ENCODE measurements at regions not wholly inside any gene's neighbourhood (a gene's known extent, or its start where the extent isn't known, plus 50 kb on each side); places are given as distances from the start of the nearest gene placed in this dataset.
"Not testable (repeated sequence)": the region's sequence is repeated elsewhere in the genome, so short reads cannot be mapped to it uniquely, and the experiment has no call there.

DNA sequence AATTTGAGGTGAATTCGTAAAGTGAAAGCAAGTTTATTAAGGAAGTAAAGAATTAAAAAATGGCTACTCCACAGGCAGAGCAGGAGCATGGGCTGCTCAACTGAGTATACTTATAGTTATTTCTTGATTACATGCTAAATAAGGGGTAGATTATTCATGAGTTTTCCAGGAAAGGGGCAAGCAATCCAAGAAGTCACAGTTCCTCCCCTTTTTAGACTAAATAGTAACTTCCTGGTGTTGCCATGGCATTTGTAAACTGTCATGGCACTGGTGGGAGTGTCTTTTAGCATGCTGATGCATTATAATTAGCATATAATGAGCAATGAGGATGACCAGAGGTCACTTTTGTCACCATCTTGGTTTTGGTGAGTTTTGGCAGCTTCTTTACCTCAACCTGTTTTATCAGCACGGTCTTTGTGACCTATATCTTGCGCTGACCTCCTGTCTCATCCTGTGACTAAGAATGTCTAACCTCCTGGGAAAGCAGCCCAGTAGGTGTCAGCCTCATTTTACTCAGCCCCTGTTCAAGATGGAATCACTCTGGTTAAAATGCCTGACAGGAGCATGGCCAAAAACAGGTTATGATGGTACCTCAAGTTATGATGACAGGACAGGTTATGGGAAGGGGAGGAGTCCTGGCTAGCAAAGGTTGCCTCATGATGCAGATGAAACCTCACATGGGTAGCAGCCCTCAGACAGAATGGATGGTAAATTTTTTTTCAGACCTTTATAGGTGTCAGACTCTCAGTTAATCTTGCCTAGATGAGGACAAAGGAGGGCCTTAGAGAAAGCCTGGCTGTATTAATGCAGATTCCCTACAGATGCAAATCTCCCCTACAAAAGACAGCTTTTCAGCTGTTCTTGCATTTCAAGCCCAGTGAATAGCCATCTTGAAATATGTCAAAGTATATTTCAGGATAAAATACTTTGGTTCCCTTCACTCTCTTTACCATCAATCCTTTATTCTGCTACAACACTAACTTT, 49.7 kb downstream of the SIPA1L2 start:
- no peak for DNase-seq

- no peak for DNase-seq
These were observed 50.5 kb downstream of the SIPA1L2 start for GRCh38 chr1:232579466-232579865.

DNA sequence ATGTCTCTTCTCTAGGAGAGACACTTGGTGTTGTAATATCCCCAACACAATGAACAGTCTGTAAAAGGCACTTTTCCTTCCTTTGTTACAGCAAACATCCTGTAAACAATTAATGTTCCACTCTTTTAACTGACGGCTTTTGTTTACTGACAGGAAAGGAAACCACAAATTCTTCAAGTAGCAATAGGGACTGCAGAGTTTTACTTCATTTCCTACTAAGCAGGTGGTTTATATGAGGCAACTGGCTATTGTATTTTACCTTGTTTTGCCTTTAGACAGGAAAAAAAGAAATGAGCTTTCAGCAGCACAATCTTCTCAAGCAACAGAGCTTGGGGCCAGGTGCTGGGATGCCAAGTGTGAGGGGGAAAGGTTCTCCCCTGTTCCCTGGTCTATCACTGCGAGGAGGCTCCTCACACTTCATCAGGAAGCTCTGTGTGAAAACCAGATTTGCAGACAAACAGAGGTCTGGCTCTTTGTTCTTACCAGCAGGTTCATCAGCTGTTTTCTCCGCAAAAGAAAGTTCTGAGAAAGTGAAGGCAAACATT, 51.2 kb downstream of the SIPA1L2 start:
- DNase-seq = no peak

DNA sequence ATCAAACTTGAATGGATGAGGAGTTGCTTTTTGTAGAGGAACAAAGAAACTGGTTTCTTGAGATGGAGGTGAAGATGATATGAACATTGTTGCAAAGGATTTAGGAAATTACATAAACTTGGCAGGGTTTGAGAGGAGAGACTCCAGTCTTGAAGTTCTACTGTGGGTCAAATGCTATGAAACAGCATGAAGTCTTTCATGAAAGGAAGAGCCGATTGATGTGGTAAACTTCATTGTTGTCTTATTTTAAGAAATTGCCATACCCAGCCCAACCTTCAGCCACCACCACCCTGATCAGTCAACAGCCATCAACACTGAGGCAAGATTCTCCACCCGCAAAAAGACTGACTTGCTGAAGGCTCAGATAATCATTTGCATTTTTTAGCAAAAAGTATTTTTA, 52.2 kb downstream of the SIPA1L2 start:
- DNase-seq = no peak

GRCh38 chr1:232576537-232576936, 53.4 kb downstream of the SIPA1L2 start:
- no peak for DNase-seq

DNA sequence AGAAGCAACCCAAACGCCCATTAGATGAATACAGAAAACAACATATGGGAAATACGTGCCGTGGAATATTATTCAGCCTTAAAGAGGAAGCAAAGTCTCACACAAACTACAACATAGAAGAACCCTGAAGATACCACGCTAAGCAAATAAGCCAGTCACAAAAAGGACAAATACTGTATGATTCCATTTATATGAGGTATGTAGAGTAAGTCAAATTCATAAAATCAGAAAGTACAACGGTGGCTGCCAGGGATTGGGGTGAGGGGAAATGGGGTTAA, 54.2 kb downstream of the SIPA1L2 start:
- no peak for DNase-seq

GRCh38 chr1:232574889-232575762, 54.8 kb downstream of the SIPA1L2 start:
- DNase-seq = peak; percentile 37

- DNase-seq = no peak
These were observed 55.9 kb downstream of the SIPA1L2 start for GRCh38 chr1:232574077-232574476.

DNA sequence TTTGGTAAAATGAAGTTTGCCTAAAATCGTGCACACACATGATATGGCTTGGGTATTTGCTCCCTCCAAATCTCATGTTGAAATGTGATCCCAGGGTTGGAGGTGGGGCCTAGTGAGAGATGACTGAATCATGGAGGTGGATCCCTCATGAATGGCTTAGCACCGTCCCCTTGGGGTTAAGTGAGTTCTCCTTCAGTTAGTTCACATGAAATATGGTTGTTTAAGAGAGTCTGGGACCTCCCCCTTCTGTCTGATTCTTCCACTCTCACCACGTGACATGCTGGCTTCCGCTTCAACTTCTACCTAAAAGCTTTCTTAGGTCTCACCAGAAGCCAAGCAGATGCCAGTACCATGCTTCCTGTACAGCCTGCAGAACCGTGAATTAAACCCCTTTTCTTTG, 58.4 kb downstream of the SIPA1L2 start:
- DNase-seq = peak; percentile 84

DNA sequence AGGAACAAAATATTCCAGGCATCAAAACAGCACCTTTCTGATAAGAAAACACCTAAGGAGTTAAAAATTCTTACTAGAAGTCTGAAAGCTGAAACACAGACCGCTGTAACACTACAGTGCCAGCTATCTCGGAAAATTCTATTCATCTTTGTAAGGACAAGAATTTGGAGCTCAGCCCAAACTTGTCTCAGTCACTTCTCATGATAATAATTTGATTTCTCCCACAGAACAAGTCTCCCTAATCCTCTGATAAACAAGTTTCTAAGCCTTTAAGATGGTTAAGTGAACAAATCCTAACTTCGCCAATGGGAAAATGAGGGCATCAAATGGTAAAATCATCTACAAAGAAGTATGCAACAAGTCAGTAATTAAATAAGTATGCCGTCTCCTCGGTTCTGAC, 59.9 kb downstream of the SIPA1L2 start:
- no peak for DNase-seq

- not testable (repeated sequence) for DNase-seq
These were observed 60.4 kb downstream of the SIPA1L2 start for GRCh38 chr1:232569554-232569921.

- no peak for DNase-seq
These were observed 60.9 kb downstream of the SIPA1L2 start for GRCh38 chr1:232568906-232569553.

DNA sequence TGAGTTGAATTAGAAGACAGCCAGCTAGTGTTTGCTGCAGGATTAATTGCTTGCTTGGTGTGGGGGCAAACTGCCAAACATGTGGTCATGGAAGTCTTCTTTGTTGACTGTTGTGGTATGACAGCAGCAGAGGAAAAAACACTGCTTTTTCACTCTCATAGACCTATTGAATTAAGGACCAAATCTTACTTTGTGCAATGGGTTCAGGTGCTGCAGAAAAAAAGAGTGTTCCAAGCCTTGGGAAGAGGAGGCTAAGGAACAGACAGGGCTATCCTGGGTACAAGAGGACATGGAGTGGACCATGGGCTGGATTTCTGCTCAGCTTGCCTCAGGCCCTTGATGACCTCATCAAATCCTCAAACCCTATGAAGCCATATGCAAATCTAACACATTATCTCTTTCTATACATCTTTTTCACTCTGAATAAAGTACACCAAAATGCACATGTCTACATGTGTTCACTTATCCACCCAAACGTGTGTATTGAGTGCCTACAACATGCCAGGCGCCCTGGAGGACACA, 61.5 kb downstream of the SIPA1L2 start:
- DNase-seq = no peak

- no peak for DNase-seq
These were observed 63.8 kb downstream of the SIPA1L2 start for GRCh38 chr1:232566093-232566492.

GRCh38 chr1:232562855-232563510, 67.0 kb downstream of the SIPA1L2 start:
- peak; percentile 57 for DNase-seq

DNA sequence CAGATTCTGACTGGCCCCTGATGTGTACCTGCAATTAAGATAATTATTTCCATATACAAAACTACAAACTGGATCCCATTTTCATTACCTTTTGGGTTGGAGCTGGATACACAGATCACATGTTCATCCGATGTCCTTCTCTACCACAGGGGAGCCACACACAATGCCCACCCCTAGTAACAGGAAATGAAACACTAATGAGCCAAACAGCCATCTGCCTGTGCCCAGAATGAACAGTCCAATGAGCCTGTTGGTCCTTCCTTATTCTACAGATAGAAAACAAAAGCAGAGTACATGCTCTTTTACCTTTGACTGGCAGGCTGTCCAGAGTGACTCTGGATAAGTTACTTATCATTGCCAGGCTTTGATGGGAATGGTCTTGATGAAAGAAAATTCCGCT, 68.6 kb downstream of the SIPA1L2 start:
- DNase-seq = no peak

DNA sequence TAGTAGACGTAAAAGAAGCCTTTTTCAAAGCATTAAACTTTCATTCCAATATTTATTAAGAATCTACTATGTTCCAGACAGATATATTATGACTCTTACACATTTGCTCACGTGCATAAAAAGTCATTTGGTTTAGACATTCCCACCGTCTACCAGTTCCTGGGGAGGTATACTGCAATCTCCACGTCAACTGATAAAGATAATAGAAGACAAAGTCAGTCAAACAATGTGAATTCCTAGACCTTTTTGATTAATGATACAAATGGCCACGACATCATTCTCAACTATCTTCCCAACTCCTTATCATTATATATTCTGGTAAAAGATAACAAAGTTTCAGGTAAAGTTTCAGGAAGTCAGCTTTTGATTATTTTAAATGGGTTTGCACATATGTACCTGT, 69.0 kb downstream of the SIPA1L2 start:
- DNase-seq = no peak

- DNase-seq = no peak
These were observed 71.0 kb downstream of the SIPA1L2 start for GRCh38 chr1:232558954-232559353.

DNA sequence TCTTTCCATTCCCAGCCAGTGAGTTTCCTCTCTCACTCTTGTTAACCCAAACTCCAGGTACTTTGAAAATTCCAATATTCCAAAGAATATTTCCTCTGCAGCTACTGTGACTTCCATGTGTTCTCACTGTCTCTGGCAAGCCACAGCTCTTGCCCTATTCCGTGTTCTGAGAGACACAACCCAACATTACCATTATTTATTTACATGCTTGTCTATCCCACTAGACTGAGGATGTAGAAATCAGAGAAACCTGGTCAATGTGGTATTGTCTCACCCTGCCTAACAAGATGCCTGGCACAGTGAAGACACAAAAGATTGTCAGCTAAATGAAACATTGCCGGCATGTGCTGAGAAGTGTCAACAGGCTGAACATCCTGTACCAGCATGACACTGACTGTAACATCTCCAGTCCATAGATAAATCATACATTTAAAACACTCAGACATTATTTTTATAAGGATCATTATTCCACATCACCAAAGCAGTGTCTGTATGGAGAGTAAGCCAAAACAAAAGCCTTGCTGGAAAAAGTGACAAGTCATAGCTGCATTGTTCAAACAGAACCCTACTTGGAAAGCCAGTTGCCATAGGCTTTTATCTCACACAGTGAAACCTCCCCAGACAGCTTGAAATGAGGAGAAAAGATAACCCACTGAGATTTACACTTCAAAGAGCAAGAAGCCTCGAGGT, 72.3 kb downstream of the SIPA1L2 start:
- DNase-seq = no peak

DNA sequence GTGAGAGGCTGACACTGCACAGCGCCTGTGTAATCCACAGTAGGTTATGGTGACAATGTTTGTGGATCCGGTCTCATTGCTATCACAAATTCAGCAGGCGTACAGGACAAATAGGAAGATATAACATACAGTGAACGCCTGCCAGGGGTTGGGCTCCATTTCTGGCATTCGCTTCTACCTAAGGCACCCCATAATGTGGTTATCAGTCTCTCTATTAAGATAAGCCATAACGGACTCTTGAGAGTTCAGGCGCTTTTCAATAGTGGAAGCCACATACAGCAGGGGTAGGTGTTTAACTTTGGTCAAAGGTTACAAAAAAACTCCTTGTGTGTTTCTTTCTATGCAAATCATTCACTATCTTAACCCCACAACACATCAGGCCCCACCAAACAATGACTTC, 72.8 kb downstream of the SIPA1L2 start:
- DNase-seq = no peak

DNA sequence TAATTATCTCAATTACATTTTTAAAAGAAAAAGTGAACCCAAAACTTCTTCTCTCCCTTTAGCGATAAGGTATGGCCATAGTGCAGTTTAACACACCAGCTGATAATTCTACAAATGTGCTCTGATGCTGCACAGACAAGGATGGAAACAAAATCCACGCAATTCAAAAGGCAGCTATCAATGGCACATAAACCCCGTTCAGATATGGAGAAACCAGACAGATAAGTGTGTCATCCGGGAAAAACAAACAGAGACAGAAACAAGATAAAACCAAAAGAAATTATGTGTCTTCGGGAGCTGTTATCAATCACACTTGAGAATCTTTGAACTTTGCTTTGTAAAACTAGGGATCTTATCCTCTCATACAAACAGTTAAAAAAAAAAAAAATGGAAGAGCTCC, 73.6 kb downstream of the SIPA1L2 start:
- no peak for DNase-seq

Data from NCI-H2171 treated with DMSO at 0.1 percent for 48 hours (cell line).